ENCODE measurements at regions not wholly inside any gene's neighbourhood (a gene's known extent, or its start where the extent isn't known, plus 50 kb on each side); places are given as distances from the start of the nearest gene placed in this dataset.

DNA sequence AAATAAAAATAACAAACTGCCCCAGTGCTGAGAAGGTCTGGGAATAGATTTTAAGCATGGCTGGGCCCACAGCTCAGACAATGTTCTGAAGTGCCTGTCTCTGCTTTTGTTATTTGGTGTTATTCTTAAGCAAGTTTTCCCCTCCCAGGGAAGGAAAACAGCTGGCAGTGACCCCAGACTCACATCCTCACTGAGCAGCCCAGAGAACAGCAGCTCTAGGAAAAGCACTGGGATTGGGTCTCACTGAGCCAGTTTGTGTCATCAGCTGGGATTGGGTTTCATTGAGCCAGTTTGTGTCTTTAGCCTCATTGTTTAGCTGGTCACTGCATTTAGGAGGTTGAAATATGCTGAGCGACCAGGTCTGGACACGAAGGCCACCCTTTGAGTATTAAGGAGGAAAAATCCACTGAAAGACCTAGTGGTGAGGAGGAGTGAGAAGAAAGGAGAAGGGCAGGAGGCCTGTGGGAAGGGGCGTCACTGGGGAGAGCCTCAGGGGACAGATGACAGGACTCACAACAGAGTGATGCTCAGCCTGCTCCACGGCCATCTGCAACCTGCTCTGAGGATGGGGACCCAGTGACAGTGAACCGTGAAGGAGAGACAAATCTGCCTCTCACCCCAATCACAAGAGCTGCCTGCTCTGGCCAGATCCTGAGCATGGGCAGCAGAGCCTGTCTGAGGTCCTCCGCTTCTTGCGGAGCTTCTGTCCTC is 103.8 kb downstream of the TOMM20 start:
- Histone ChIP-seq H3K4me3 (ENCODE audit: low read depth, low read length) (no peak overlapping the region), H3K36me3 (ENCODE audit: control insufficient read depth in 2 of 2, insufficient read depth in 1 of 2, low read length in 2 of 2) (no peaks in the 10 kb centered on the region), H3K27ac (ENCODE audit: extremely low read depth, low read depth, low read length) (no peak overlapping the region), H3K9me3 (ENCODE audit: control insufficient read depth, insufficient read depth, low read depth, low read length) (no peaks in the 10 kb centered on the region), H3K4me1 (ENCODE audit: control insufficient read depth, insufficient read depth, low read length) (no peaks in the 10 kb centered on the region)
- CTCF ChIA-PET: interaction anchor here (0.9 to 1.5 kb wide), 2 partner anchors 28 to 525 kb away, joined by 3 read pairs; no protein-coding TSS in a partner anchor
- TF ChIP-seq ZNF354C (tag by site-specific recombination; IDR thresholded peaks at IDR 0.05; ENCODE audit: borderline replicate concordance, low read depth): no peak
- TF ChIP-seq MYNN (tag by site-specific recombination; IDR thresholded peaks at IDR 0.05; ENCODE audit: borderline replicate concordance): no peak
- TF ChIP-seq ZNF211 (tag by site-specific recombination; IDR thresholded peaks at IDR 0.05; ENCODE audit: low read depth): no peak
- POLR2A ChIA-PET: no interaction called here

DNA sequence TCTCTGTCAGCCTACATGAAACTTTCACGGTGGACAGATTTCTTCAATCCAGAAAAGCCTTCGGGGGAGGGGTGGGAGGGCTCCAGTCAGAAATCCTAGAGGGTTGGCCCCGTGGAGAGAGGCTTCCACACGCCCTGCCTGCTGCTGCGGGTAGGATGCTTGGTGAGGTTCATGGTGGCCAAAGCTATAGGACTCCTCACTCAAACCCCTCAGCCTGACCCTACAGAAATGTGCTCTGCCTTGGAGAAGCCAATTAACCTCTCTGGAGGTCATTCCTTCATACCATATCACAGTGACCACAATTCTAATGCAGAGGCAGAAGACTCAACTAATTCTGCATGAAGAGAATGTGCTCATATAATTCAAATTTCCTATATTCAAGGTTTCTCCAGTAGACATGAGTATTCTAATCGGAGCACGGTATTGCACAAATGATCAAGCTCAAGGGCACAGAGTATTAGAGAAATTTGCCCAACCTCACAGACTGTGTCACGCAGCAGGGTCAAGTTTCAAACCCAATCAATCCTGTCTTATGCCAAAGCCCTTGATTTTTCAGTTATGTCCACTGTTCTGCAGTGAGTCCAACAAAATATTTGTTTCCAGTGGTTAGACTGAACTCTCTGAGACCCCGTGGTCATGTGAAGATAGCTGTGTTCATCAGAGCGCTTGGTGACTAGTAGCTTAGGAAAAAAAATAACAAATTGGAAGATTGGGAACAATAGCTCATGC is 104.8 kb downstream of the TOMM20 start:
- no peaks in the 10 kb centered on the region for H3K4me1 ChIP-seq (ENCODE audit: control insufficient read depth, insufficient read depth, low read length)
- POLR2A ChIA-PET: interaction anchor here (0.6 kb wide), 1 partner anchor 480 kb away, joined by 3 read pairs; no protein-coding TSS in a partner anchor
- no peaks in the 10 kb centered on the region for H3K9me3 ChIP-seq (ENCODE audit: control insufficient read depth, insufficient read depth, low read depth, low read length)
- CTCF ChIA-PET: interaction anchor here (0.5 to 1.5 kb wide), 3 partner anchors 12 to 524 kb away, joined by 3 to 4 read pairs (median 3); no protein-coding TSS in a partner anchor
- TF ChIP-seq RBAK (tag by site-specific recombination; IDR thresholded peaks at IDR 0.05): no peak
- no peak for TF ChIP-seq ZBTB44 (tag by site-specific recombination; IDR thresholded peaks at IDR 0.05)
- TF ChIP-seq ZNF433 (tag by site-specific recombination; IDR thresholded peaks at IDR 0.05; ENCODE audit: low read depth): no peak
- TF ChIP-seq ZNF121 (tag by site-specific recombination; IDR thresholded peaks at IDR 0.05): no peak
- no peak for TF ChIP-seq ZBTB8A (tag by site-specific recombination; IDR thresholded peaks at IDR 0.05)
- TF ChIP-seq, protein P1, sequence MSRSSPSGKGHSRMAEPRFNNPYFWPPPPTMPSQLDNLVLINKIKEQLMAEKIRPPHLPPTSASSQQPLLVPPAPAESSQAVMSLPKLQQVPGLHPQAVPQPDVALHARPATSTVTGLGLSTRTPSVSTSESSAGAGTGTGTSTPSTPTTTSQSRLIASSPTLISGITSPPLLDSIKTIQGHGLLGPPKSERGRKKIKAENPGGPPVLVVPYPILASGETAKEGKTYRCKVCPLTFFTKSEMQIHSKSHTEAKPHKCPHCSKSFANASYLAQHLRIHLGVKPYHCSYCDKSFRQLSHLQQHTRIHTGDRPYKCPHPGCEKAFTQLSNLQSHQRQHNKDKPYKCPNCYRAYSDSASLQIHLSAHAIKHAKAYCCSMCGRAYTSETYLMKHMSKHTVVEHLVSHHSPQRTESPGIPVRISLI (tag by site-specific recombination; IDR thresholded peaks at IDR 0.05): no peak
- TF ChIP-seq CTCF (tag by site-specific recombination; IDR thresholded peaks at IDR 0.05): no peak
- TF ChIP-seq, protein P2, sequence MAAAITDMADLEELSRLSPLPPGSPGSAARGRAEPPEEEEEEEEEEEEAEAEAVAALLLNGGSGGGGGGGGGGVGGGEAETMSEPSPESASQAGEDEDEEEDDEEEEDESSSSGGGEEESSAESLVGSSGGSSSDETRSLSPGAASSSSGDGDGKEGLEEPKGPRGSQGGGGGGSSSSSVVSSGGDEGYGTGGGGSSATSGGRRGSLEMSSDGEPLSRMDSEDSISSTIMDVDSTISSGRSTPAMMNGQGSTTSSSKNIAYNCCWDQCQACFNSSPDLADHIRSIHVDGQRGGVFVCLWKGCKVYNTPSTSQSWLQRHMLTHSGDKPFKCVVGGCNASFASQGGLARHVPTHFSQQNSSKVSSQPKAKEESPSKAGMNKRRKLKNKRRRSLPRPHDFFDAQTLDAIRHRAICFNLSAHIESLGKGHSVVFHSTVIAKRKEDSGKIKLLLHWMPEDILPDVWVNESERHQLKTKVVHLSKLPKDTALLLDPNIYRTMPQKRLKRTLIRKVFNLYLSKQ (tag by site-specific recombination; IDR thresholded peaks at IDR 0.05; ENCODE audit: borderline replicate concordance): no peak
- no peak for TF ChIP-seq ZNF837 (tag by site-specific recombination; IDR thresholded peaks at IDR 0.05)
- TF ChIP-seq ZFHX2 (tag by site-specific recombination; conservative IDR thresholded peaks at IDR 0.05): no peak
- no peak for TF ChIP-seq REST (tag by site-specific recombination; IDR thresholded peaks at IDR 0.05)
- TF ChIP-seq HOXD13 (CRISPR knock-in tag; IDR thresholded peaks at IDR 0.05; ENCODE audit: borderline replicate concordance): no peak
- TF ChIP-seq, protein P3, sequence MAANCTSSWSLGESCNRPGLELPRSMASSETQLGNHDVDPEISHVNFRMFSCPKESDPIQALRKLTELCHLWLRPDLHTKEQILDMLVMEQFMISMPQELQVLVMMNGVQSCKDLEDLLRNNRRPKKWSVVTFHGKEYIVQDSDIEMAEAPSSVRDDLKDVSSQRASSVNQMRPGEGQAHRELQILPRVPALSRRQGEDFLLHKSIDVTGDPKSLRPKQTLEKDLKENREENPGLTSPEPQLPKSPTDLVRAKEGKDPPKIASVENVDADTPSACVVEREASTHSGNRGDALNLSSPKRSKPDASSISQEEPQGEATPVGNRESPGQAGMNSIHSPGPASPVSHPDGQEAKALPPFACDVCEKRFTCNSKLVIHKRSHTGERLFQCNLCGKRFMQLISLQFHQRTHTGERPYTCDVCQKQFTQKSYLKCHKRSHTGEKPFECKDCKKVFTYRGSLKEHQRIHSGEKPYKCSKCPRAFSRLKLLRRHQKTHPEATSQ (tag by site-specific recombination; IDR thresholded peaks at IDR 0.05): no peak
- no peak for TF ChIP-seq ZIC2 (tag by site-specific recombination; IDR thresholded peaks at IDR 0.05)
- TF ChIP-seq SP3 (tag by site-specific recombination; IDR thresholded peaks at IDR 0.05): no peak
- TF ChIP-seq ZNF707 (tag by site-specific recombination; IDR thresholded peaks at IDR 0.05): no peak
- H3K4me3 ChIP-seq (ENCODE audit: low read depth, low read length): no peak overlapping the region
- H3K27ac ChIP-seq (ENCODE audit: extremely low read depth, low read depth, low read length): no peak overlapping the region
- H3K36me3 ChIP-seq (ENCODE audit: control insufficient read depth in 2 of 2, insufficient read depth in 1 of 2, low read length in 2 of 2): no peaks in the 10 kb centered on the region

Data from HEK293 (cell line).